CD4-positive, alpha-beta T cell (primary cell): ENCODE measurements at regions not wholly inside any gene's neighbourhood (a gene's known extent, or its start where the extent isn't known, plus 50 kb on each side); places are given as distances from the start of the nearest gene placed in this dataset.

Source experiments
- ATAC-seq: fragments of 200-7000 bp; cut with Tn5 transposase; one replicate; pipeline ENCODE4 v1.10.0; 2022; ENCODE audit warnings: mild to moderate bottlenecking; ENCODE audit not compliant: poor library complexity
- CTCF ChIA-PET: fragments of 350-600 bp; sonication (Branson Sonifier 250); formaldehyde crosslinking; loops from one replicate; lab custom pipeline; 2021; ENCODE audit warnings: antibody characterized with exemption, inconsistent platforms; lab: Charles Lee
- POLR2A ChIA-PET: fragments of 350-600 bp; sonication (Branson Sonifier 250); formaldehyde crosslinking; loops from one replicate; lab custom pipeline; 2021; ENCODE audit warnings: antibody characterized with exemption, inconsistent platforms; lab: Charles Lee
- DNase-seq, 14 experiments: peaks; one replicate each; pipeline ENCODE4 v3.0.0-alpha.2; 2013 to 2020; ENCODE audit warnings: mixed read lengths in 2 of 14
- H3K27ac ChIP-seq, 2 donors: one replicate each; pipeline versions ENCODE4 v1.5.1 to v1.7.0; 2013; ENCODE audit warnings: low read length in 2 of 2, low read depth in 1 of 2, mild to moderate bottlenecking in 1 of 2
- H3K27me3 ChIP-seq, 2 experiments: 1 replicate in 1 of 2; 2 replicates in 1 of 2; pipeline versions ENCODE4 v1.6.1 to v1.7.0; 2013; ENCODE audit warnings: low read length in 2 of 2, control low read depth in 1 of 2, mild to moderate bottlenecking in 1 of 2, moderate library complexity in 1 of 2; ENCODE audit not compliant: insufficient read depth in 2 of 2, control insufficient read depth in 1 of 2
- H3K36me3 ChIP-seq: one replicate; pipeline ENCODE4 v1.6.1; 2013; ENCODE audit warnings: low read length, control low read depth; ENCODE audit not compliant: insufficient read depth
- H3K4me1 ChIP-seq: one replicate; pipeline ENCODE4 v1.6.1; 2013; ENCODE audit warnings: low read length, control low read depth; ENCODE audit not compliant: insufficient read depth
- H3K4me3 ChIP-seq: one replicate; pipeline ENCODE4 v1.5.1; 2013; ENCODE audit warnings: mild to moderate bottlenecking, low read length, moderate library complexity
- H3K9me3 ChIP-seq, 2 experiments: 1 replicate in 1 of 2; 2 replicates in 1 of 2; pipeline versions ENCODE4 v1.6.1 to v1.7.0; 2013; ENCODE audit warnings: low read length in 2 of 2, mild to moderate bottlenecking in 2 of 2, control low read depth in 1 of 2, moderate library complexity in 1 of 2; ENCODE audit not compliant: control insufficient read depth in 1 of 2, insufficient read depth in 1 of 2
- H3K27ac Mint-ChIP-seq: one replicate; pipeline ENCODE4 v1.8.0; 2020; ENCODE audit warnings: mixed read lengths
- H3K27me3 Mint-ChIP-seq: one replicate; pipeline ENCODE4 v1.8.0; 2021; ENCODE audit warnings: mixed read lengths
- H3K36me3 Mint-ChIP-seq: one replicate; pipeline ENCODE4 v1.8.0; 2021; ENCODE audit warnings: low read depth, mixed read lengths
- H3K4me1 Mint-ChIP-seq: one replicate; pipeline ENCODE4 v1.8.0; 2021; ENCODE audit warnings: low read depth, mixed read lengths
- H3K4me3 Mint-ChIP-seq: one replicate; pipeline ENCODE4 v1.8.0; 2020; ENCODE audit warnings: mild to moderate bottlenecking, mixed read lengths
- H3K9me3 Mint-ChIP-seq: one replicate; pipeline ENCODE4 v1.8.0; 2020; ENCODE audit warnings: mixed read lengths
- CTCF ChIP-seq: fragments of 200-600 bp; IDR thresholded peaks from one replicate; pipeline ENCODE4 v1.8.0; 2022; ENCODE audit warnings: antibody characterized with exemption, mild to moderate bottlenecking
- intact Hi-C, 2 experiments: fragments of 100-400 bp; cut with DNase I in 1 of 2; cut with micrococcal nuclease in 1 of 2; formaldehyde crosslinking; loops; one replicate each; pipeline versions ENCODE4 v1.15.1 to v1.9.0; 2023 to 2025; cut with DNase I, micrococcal nuclease

- no peaks in the 10 kb centered on the region for H3K36me3 Mint-ChIP-seq
- H3K27me3 ChIP-seq: peaks cover 0 to 2% of the 10 kb centered on the region in 2 experiments
- POLR2A ChIA-PET: no interaction called here
- H3K27me3 Mint-ChIP-seq: peaks cover 21% of the 10 kb centered on the region
- no peak for DNase-seq
- no peaks in the 10 kb centered on the region for H3K9me3 Mint-ChIP-seq
- no peak for ATAC-seq
- TF ChIP-seq CTCF: no peak
- no peak overlapping the region for H3K4me3 Mint-ChIP-seq
- CTCF ChIA-PET: no interaction called here
- no peak overlapping the region for H3K4me3 ChIP-seq
- H3K9me3 ChIP-seq: peaks cover 0 to 23% of the 10 kb centered on the region in 2 experiments
- no peak overlapping the region for H3K27ac ChIP-seq
- H3K4me1 ChIP-seq: no peaks in the 10 kb centered on the region
- H3K4me1 Mint-ChIP-seq: no peaks in the 10 kb centered on the region
- intact Hi-C loops: no loop called here
- no peak overlapping the region for H3K27ac Mint-ChIP-seq
- H3K36me3 ChIP-seq: no peaks in the 10 kb centered on the region
Measured at GRCh38 chr16:49022351-49022963, 259.2 kb downstream of the CBLN1 start.

- Mint-ChIP-seq H3K27ac (no peak overlapping the region), H3K36me3 (no peaks in the 10 kb centered on the region), H3K27me3 (peaks cover 16% of the 10 kb centered on the region), H3K9me3 (no peaks in the 10 kb centered on the region), H3K4me3 (no peak overlapping the region), H3K4me1 (no peaks in the 10 kb centered on the region)
- peaks cover 0 to 23% of the 10 kb centered on the region in 2 experiments for H3K9me3 ChIP-seq
- peaks cover 0 to 2% of the 10 kb centered on the region in 2 experiments for H3K27me3 ChIP-seq
- no peak for ATAC-seq
- TF ChIP-seq CTCF: no peak
- H3K4me3 ChIP-seq: no peak overlapping the region
- intact Hi-C loops: no loop called here
- H3K27ac ChIP-seq: no peak overlapping the region
- H3K36me3 ChIP-seq: no peaks in the 10 kb centered on the region
- H3K4me1 ChIP-seq: no peaks in the 10 kb centered on the region
- no peak for DNase-seq
- ChIA-PET CTCF (no interaction called here), POLR2A (no interaction called here)
Measured at GRCh38 chr16:49021136-49021535, 260.5 kb downstream of the CBLN1 start.

GRCh38 chr16:49020436-49020835, 261.2 kb downstream of the CBLN1 start:
- Mint-ChIP-seq H3K27ac (no peak overlapping the region), H3K4me3 (no peak overlapping the region), H3K27me3 (peaks cover 16% of the 10 kb centered on the region), H3K36me3 (no peaks in the 10 kb centered on the region), H3K4me1 (no peaks in the 10 kb centered on the region), H3K9me3 (no peaks in the 10 kb centered on the region)
- ATAC-seq (no peak), DNase-seq (no peak)
- no peaks in the 10 kb centered on the region for H3K4me1 ChIP-seq
- no peak overlapping the region for H3K27ac ChIP-seq
- POLR2A ChIA-PET: no interaction called here
- H3K36me3 ChIP-seq: no peaks in the 10 kb centered on the region
- peaks cover 0 to 2% of the 10 kb centered on the region in 2 experiments for H3K27me3 ChIP-seq
- intact Hi-C loops: no loop called here
- CTCF ChIA-PET: no interaction called here
- no peak overlapping the region for H3K4me3 ChIP-seq
- no peak for TF ChIP-seq CTCF
- peaks cover 0 to 23% of the 10 kb centered on the region in 2 experiments for H3K9me3 ChIP-seq
